ENCODE measurements at regions not wholly inside any gene's neighbourhood (a gene's known extent, or its start where the extent isn't known, plus 50 kb on each side); places are given as distances from the start of the nearest gene placed in this dataset.

DNA sequence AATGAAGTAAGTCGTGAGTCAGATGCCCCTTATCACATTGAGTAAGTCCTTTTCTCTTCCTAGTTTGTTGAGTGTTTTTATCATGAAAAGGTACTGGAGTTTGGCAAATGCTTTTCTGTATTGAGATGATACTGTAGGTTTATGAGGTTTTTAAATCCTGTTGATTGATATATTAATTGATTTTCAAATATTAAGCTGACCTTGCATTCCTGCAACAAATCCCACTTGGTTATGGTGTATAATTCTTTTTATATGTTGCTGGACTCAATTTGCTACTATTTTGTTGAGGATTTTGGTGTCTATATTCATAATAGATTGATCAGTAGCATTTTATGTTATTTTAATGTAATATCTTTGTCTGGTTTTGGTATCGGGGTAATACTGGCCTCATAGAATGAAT, 81.0 kb upstream of the BNC2 start:
- DNase-seq (ENCODE audit: low spot score), result no peak

DNA sequence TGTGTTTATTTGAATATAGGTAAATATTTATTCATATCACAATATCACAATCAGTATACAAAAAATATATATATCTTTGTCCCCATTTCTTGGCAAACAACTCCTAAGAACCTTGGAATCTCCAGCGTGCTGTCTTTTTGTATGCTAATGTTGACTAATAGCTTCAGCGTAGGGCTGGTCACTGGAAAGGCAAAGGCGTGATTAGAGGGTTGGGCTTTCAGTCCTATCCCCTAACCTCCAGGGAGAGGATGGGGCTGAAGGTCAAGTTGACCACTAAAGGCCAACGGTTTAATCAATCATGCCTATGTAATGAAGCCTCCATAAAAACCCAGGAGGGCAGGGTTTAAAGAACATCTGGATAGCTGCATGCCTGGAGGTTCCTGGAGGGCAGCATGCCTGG, 79.6 kb upstream of the BNC2 start:
- no peak for DNase-seq (ENCODE audit: low spot score)

DNA sequence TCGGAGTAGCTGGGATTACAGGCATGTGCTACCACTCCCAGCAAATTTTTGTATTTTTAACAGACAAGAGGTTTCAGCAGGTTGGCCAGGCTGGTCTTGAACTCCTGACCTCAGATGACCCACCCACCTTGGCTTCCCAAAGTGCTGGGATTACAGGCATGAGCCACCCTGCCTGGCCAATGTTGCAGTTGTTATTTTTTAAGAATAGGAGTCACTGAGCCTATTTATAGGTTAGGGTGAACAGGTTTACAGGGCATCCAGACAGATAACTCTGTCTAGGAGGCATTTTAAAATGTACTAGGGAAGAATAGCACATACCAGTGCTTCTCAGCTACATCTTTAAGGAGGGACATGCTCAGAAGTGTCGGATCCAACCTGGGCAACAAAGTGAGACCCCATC, 60.1 kb upstream of the BNC2 start:
- no peak for DNase-seq (ENCODE audit: low spot score)

DNA sequence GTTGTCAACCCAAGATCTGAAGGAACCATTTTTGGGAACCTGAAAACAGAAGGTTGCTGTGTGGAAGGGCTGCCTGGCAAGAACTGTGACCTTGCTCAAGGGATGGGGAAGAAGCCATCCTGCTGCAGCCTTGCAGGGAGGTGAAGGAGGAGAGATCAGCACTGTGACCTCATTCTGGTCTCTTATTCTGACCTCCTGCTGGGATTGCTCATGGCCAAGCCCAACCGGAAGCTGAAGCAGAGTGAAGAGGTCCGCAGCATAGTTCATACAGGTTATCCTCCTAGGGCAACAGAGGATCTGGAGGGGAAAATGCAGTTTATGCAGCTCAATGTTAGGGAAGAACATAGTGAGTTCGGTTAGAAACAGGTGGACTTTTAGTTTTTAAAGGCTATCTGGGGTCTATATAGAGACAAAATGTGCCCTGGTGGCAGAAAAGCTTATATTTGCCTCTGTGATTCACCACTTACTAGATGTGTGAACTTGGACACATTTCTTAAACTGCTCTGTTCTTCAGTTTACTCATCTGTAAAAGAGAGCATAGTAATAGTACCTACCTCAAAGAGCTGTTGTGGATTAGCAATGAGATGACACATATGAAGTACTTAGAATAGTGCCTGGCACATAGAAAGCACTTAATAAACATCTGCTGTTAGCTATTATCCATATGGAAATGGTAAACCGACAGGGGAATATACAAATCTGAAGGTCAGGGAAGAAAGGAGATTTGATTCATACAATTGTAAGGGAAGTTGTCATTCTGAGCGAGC, 57.9 kb upstream of the BNC2 start:
- no peak for DNase-seq (ENCODE audit: low spot score)

DNA sequence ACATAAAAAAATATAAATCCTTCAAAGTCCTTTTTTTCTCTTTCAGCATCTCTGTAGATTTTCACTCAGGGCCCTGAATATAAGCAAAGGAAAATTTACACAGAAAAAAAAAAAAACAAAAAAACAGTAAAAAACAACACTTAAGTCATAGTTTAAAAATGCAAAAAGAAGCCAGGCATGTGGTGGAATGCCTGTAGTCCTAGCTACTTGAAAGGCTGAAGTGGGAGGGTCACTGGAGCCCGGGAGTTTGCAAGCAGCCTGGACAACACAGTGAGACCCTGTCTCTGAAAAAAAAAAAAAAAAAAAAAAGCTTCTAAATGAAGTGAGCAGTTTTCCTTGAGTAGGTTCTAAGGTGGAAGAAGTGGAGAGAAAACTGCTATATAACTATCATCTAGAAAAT, 55.0 kb upstream of the BNC2 start:
- DNase-seq (ENCODE audit: low spot score), result no peak

DNA sequence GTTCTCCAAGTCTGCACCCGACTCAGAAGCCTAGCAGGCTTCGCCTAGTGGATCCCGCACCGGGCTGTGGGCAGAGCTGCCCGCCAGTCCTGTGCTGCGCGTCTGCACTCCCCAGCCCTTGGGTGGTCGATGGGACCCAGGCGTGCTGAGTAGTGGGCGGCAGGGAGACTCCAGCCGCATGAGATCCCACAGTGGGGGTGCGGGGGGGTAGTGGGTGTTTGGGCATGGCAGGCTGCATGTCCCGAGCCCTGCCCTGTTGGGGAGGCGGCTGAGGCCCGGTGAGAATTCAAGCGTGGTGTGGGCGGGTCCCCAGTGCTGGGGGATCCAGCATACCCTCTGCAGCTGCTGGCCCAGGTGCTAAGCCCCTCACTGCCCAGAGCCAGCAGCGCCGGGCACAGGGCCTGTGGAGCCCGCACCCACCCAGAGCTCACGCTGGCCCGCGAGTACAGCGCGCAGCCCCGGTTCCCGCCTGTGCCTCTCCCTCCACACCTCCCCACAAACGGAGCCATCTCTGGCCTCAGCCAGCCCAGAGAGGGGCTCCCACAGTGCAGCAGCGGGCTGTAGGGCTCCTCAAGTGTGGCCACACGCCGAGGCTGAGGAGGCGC, 53.9 kb upstream of the BNC2 start:
- DNase-seq (ENCODE audit: low spot score), result no peak

DNA sequence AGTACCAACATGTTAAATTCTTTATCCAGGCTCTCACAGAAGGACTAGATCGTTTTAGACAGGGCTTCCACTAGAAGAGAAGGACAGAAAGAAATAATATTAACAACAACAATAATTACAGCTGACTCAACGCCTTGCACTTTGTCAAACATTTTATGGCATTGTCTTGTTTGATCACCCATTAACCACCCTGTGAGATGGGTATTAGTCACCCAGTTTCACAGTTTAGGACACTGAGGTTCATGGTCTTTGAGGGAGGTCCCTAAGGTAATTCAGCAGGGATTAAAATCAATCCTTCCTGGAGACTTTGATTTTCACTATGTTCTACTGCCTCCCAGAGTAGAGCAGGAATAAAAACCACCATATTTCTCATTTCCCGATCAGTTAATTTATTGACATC, 51.4 kb upstream of the BNC2 start:
- DNase-seq (ENCODE audit: low spot score), result no peak

All from COLO829 (cell line).